Coronary artery (tissue), 2 donors: ENCODE measurements at regions not wholly inside any gene's neighbourhood (a gene's known extent, or its start where the extent isn't known, plus 50 kb on each side); places are given as distances from the start of the nearest gene placed in this dataset.

Experiments used
- DNase-seq: peaks from one replicate; pipeline ENCODE4 v3.0.0-alpha.2; 2017; ENCODE audit warnings: low spot score
- H3K27ac ChIP-seq, 2 donors: fragments of 200-600 bp; sonication (generic); one replicate each; pipeline ENCODE4 v1.5.1; 2016 to 2019
- H3K4me3 ChIP-seq: fragments of 200-600 bp; sonication (generic); 2 replicates; pipeline ENCODE4 v1.5.1; 2016; ENCODE audit warnings: mild to moderate bottlenecking, moderate library complexity
- TF ChIP-seq, protein P1 (sequence below): fragments of 200-600 bp; sonication (generic); IDR thresholded peaks from one replicate; pipeline ENCODE4 v1.5.1; 2019; ENCODE audit warnings: antibody characterized with exemption

DNA sequence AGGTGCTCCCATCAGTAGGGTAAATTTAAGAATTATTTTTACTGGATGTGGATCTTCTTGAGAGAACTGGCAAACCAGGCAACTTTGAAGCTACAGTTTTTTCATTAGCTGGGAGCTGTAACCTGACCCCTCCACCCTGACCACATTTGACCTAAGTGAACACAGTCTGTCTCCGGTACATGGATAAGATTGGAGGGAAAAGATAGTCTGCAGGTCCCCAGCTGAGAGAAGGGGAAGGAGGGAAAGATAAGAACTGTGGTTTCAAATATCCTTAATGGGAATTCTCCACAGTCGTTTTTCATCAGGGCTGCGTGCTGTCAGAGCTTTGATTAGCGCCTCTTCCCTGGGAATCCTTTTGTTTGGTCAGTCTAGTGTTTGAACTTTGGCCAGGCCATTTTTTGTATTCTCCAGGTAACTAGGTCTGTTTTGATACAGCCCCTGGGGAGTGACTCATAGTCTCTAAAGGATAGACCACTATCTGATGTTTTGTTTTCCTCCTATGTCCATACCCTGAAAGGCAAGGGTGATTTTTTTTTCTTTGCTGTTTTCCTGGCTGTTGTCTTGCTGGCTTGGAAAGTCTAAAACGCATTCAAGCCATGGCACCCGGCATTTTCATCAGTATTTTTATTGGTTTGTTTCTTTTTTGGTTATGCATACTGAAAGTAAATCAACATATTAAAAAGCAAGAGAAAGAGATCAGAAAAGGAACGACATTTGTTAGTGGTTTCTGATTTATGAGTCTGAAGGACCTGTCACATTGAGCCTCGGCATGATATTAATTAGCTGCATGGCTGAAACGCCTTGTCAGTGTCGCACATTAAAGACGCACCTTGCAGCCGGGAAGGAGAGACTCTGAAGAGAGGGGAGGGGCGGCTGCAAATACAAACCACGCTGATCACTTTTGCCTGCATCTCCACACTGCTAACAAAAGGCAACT is 183.4 kb upstream of the FN1 start:
- no peak overlapping the region for H3K4me3 ChIP-seq
- peak overlapping the region in 1 of 2 donors; percentile 26 for H3K27ac ChIP-seq
- no peak for DNase-seq
- TF ChIP-seq, protein P1, sequence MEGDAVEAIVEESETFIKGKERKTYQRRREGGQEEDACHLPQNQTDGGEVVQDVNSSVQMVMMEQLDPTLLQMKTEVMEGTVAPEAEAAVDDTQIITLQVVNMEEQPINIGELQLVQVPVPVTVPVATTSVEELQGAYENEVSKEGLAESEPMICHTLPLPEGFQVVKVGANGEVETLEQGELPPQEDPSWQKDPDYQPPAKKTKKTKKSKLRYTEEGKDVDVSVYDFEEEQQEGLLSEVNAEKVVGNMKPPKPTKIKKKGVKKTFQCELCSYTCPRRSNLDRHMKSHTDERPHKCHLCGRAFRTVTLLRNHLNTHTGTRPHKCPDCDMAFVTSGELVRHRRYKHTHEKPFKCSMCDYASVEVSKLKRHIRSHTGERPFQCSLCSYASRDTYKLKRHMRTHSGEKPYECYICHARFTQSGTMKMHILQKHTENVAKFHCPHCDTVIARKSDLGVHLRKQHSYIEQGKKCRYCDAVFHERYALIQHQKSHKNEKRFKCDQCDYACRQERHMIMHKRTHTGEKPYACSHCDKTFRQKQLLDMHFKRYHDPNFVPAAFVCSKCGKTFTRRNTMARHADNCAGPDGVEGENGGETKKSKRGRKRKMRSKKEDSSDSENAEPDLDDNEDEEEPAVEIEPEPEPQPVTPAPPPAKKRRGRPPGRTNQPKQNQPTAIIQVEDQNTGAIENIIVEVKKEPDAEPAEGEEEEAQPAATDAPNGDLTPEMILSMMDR, result no peak

- no peak overlapping the region for H3K4me3 ChIP-seq
- TF ChIP-seq, protein P1, result no peak
- no peak overlapping the region for H3K27ac ChIP-seq
- DNase-seq, result no peak
These were observed 182.3 kb upstream of the FN1 start for GRCh38 chr2:215618145-215618544.

GRCh38 chr2:215617060-215617824 is 181.4 kb upstream of the FN1 start:
- DNase-seq, result no peak
- H3K27ac ChIP-seq, result no peak overlapping the region
- TF ChIP-seq, protein P1, result no peak
- no peak overlapping the region for H3K4me3 ChIP-seq

DNA sequence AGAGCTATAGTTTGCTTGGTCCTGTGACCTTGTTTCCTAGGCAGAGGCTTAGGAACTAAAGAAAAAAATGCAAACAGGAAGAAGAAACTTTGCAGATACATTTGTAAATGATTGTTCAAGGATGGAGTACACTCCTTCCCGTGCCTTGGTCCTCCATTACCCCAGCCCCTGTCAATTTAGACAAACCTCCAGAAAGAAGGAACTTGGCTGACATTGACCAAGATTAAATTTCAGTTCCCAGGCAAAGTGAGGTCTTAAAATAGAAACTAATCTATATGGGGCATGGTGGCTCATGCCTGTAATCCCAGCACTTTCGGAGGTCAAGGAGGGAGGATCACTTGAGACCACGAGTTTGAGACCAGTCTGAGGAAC is 179.9 kb upstream of the FN1 start:
- TF ChIP-seq, protein P1, result no peak
- no peak for DNase-seq

GRCh38 chr2:215615067-215615802 is 179.4 kb upstream of the FN1 start:
- no peak overlapping the region for H3K4me3 ChIP-seq
- DNase-seq, result no peak
- no peak overlapping the region for H3K27ac ChIP-seq
- TF ChIP-seq, protein P1, result no peak

More for the DNA sequence above, 179.9 kb upstream of the FN1 start:
- Histone ChIP-seq H3K4me3 (no peak overlapping the region), H3K27ac (no peak overlapping the region)

DNA sequence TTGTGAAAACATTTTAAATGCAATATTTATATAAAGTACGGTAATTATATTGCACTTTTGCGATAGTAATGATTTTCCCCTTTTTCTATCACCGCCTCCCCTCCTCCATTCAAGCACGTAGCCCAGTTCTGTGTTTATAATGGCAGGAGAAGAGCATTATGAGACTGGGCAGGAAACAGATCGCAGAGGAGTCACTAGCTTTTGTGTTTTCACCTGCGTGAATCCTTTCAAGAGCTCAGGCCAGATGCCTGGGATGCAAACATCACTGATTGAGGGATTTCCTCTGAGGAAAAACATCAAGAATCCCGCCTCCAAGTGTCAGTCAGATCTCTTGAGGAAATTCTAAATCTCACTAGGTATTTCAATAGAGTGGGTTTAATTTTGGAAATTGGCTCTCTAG is 178.4 kb upstream of the FN1 start:
- Histone ChIP-seq H3K4me3 (no peak overlapping the region), H3K27ac (no peak overlapping the region)
- TF ChIP-seq, protein P1, result no peak
- no peak for DNase-seq
